GM21786 (cell line): ENCODE measurements at regions not wholly inside any gene's neighbourhood (a gene's known extent, or its start where the extent isn't known, plus 50 kb on each side); places are given as distances from the start of the nearest gene placed in this dataset.

Source experiments
- ATAC-seq: cut with Tn5 transposase; IDR thresholded peaks from one replicate; pipeline ENCODE4 v1.9.1; 2021; ENCODE audit not compliant: unreplicated experiment

DNA sequence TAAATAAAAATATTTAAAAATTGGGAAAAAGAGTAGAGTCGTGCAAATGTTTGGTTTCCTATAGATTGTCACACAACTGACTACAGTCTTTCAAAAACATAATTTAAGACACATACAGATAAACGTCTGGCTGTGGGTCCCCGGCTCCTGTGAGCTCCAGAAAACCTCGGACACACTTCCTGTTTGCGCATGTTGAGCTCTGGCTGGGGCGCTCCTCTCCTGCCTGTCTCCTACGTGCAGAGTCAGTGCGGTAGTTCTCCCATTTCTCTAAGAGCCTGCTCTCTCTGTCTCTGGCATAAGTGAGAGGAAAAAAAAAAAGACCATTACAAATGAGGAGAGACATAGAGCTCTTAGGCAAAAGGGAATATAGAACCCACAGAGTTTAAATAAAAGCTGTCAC, 128.2 kb upstream of the OBI1 start:
- ATAC-seq: no peak

DNA sequence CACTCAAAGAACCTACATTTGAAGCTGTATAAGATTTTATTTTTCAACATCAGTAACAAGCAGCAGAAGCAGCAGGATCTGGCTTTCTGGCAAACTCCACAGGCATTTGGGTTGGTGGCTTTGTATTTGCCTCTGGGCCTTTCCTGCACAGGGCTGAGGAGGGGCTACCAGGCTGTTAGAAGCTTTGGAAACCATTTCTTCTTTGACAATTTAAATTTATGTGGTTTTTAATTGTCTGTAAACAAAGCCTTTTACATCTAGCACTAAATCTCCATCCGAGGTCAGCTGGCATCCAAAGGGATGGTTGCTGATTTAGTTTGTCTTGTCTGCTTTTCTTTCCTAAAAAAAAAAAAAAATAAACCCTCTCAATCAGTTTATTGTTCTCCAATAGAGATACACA, 127.5 kb upstream of the OBI1 start:
- ATAC-seq: no peak

GRCh38 chr13:78785764-78786163, 126.8 kb upstream of the OBI1 start:
- ATAC-seq: no peak

DNA sequence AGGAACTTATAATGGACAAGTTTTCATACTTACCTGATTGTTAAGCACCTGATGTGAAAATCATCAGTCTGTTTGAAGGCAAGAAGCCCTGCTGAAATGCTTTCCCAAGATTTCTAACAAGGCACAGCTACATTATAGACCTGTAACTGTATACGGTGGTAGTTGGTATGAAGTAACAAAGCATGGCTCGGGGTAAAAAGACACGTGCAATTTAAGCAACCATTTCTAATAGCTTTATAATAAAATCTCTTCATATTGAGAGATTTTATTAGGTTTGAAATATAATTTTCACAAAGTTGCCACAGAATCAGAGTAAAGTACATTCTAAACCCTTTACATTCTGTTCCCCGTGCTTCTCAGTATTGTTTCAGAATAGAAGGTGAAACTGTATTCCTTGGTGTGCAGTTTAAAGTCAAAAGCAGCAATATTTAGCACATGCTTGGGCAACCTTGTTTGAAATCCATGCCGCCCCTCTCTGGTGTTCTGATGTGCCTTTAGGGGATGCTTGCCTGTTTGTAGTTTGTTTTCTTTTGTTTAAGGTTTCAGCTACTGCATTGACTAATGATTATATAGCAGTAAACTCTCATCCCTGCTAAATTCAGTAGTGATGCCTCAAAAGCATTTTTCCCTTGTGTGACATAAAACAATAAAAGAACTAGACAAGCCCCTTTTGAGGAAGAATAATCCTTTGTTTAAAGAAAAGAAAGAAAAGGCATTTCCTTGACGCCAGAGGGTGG, 125.2 kb upstream of the OBI1 start:
- ATAC-seq: no peak

DNA sequence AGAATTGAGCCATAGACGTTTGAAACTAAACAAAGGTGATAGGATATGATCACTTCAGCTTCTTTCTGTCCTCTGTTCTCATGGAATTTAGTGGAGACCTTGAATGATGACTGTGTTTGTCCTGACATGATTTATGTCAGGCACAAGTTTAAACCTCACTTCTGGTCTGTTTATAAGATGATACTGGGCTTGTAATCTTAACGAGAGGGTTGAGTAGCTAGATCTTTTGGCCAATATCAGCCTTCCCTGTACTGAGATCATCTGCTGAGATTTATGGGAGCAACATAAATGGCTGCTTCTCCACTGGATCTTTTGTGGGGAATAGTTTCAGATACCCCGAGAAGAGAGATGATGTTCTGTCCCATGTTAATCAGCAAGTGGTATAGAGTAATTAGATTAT, 121.8 kb upstream of the OBI1 start:
- ATAC-seq: no peak

GRCh38 chr13:78779608-78780007, 120.7 kb upstream of the OBI1 start:
- no peak for ATAC-seq

GRCh38 chr13:78777976-78778375, 119.0 kb upstream of the OBI1 start:
- no peak for ATAC-seq

- no peak for ATAC-seq
Observed at GRCh38 chr13:78777396-78777795, 118.4 kb upstream of the OBI1 start.

DNA sequence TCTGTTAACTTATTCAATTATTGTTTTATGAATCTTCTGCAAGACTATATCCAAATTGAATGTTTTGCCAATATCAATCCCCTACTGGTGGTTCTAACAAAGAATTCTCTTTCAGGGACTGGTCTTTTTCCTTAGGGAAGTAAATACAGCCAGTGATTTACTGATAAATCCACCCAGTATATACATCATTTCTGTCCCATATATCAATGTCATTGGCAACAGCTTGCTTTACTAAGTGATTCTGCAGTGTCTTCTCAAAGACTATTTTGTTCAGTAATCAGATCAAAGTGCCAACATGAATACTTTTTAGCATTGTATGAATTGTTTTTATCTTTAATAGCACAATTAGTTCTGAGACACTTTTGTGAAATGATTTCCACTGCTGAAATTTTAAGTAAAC, 114.0 kb upstream of the OBI1 start:
- ATAC-seq: no peak

GRCh38 chr13:78770601-78771000, 111.6 kb upstream of the OBI1 start:
- no peak for ATAC-seq

- no peak for ATAC-seq
Observed at GRCh38 chr13:78768950-78769349, 110.0 kb upstream of the OBI1 start.

GRCh38 chr13:78764665-78765064, 105.7 kb upstream of the OBI1 start:
- ATAC-seq: no peak

- no peak for ATAC-seq
Observed at GRCh38 chr13:78762825-78763224, 103.9 kb upstream of the OBI1 start.

GRCh38 chr13:78759704-78760103, 100.7 kb upstream of the OBI1 start:
- no peak for ATAC-seq

DNA sequence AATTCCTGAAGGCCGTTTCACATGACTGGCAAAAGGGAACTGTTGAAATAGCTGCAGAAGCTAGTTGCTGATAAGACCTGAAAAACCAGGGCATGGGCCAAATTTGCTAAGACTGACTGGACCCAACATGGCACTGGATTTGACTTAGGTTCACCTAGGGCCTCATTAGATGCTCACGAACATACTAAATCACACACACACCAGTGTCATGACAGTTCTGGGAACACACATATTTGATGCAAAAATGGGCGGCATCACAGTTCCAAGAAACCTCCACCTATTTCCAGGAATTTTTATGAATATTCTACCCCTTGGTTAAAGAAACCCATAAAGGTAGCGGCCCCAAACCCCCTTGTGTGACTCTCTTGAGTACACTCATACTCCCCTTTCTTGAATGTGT, 99.6 kb upstream of the OBI1 start:
- no peak for ATAC-seq

- no peak for ATAC-seq
Observed at GRCh38 chr13:78753435-78753834, 94.5 kb upstream of the OBI1 start.

DNA sequence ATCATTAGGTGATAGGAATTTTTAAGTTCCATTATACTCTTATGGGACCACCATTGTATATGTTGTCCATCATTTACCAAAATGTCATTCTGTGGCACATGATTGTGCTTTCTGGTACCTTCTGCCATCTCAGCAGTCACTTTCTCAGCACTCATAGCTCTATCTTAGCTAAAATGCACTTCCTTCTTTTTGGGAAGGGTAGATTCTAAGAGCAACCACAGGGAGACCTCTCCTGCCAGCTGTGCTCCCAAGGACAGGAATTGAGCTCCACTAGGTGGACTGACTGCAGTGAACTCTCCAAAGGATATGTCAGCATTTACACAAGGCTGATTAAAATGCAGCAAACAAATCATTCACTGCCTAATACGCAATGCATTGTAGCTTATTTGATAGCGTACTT, 91.8 kb upstream of the OBI1 start:
- ATAC-seq: no peak

- no peak for ATAC-seq
Observed at GRCh38 chr13:78743973-78744372, 85.0 kb upstream of the OBI1 start.

- no peak for ATAC-seq
Observed at GRCh38 chr13:78742659-78743058, 83.7 kb upstream of the OBI1 start.

DNA sequence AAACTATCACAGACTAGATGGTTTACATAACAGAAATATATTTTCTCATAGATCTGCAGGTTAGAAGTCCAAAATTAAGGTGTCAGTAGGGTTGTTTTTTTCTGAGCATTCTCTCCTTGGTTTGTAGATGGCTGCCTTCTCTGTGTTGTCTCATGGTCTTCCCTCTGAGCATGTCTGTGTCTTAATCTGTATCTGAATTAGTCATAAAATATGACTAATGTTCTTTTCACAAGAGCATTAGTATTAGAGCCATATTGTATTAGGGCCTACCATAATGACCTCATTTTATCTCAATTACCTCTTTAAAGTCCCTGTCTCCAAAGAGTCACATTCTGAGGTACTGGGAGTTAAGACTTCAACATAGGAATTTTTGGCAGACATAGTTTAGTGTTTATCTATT, 77.2 kb upstream of the OBI1 start:
- ATAC-seq: no peak

DNA sequence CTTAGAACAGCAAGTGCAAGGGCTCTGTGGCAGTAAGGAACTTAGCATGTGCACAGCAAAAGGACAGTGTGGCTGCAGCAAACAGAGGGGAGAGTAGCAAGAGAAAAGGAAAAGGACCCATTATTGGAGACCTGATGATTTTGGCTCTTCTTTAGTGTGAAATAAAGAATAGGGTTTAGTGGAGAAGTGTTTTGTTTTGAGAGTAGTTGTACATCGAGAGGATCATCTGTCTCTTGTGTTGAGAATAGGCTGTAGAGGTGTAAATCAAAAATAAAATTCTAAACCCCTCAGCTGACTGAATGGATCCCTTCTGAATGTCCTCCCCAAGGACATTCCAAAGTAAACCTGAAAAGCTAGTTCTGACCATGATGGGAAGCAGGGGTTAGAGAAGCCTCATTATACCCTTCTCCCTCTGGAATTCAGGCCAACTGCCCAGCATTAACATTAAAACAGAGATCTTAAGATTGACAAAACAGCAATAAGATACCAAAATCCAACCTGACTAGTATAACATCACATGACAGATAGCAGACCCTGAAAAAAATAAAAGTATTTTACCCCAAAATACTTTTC, 73.6 kb upstream of the OBI1 start:
- no peak for ATAC-seq

GRCh38 chr13:78722700-78723099, 63.7 kb upstream of the OBI1 start:
- ATAC-seq: no peak

DNA sequence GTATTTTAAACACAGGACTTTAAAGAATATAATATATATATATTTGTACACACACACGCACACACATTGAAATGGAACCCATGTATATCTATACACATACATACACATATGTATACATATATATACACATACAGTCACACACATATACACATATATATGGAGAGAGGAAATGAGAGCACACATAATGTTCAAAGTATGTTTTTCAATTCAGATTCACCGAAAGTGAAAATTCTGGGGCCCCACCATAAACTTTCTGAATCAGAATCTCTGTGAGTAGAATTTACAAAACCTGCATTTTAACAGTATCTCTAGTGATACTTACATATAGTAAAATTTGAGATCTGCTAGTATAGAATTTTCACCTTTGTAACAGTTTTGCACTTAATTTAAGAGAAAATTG, 60.4 kb upstream of the OBI1 start:
- no peak for ATAC-seq
